ENCODE measurements at regions not wholly inside any gene's neighbourhood (a gene's known extent, or its start where the extent isn't known, plus 50 kb on each side); places are given as distances from the start of the nearest gene placed in this dataset.

DNA sequence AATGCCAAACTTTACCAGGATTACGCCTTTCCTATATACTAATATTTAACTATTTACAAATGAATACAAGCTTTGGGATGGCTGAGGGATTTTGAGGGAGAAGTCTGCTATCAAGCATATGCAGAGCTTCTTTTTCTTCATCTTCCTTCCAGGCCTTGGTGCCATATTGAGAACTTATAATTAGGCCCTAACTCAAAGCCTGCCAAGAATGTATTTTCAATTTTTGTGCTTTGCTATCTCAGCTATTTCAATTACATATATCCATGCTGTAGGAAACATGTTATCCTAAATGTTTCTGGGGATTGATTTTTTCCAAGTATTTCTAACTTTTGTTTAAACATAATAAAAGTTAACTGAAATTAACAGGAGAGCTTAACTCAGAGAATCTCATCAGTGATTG is 425.0 kb upstream of the GRM7 start:
- no peak for DNase-seq (ENCODE audit: low read depth)
- TF ChIP-seq, protein P1, sequence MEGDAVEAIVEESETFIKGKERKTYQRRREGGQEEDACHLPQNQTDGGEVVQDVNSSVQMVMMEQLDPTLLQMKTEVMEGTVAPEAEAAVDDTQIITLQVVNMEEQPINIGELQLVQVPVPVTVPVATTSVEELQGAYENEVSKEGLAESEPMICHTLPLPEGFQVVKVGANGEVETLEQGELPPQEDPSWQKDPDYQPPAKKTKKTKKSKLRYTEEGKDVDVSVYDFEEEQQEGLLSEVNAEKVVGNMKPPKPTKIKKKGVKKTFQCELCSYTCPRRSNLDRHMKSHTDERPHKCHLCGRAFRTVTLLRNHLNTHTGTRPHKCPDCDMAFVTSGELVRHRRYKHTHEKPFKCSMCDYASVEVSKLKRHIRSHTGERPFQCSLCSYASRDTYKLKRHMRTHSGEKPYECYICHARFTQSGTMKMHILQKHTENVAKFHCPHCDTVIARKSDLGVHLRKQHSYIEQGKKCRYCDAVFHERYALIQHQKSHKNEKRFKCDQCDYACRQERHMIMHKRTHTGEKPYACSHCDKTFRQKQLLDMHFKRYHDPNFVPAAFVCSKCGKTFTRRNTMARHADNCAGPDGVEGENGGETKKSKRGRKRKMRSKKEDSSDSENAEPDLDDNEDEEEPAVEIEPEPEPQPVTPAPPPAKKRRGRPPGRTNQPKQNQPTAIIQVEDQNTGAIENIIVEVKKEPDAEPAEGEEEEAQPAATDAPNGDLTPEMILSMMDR (IDR thresholded peaks at IDR 0.05; ENCODE audit: control insufficient read depth, extremely low read depth, insufficient read depth), result no peak
- no peak overlapping the region for H3K4me3 ChIP-seq (ENCODE audit: low read depth, low read length)

GRCh38 chr3:6437631-6438030 is 423.3 kb upstream of the GRM7 start:
- no peak overlapping the region for H3K4me3 ChIP-seq (ENCODE audit: low read depth, low read length)
- no peak for DNase-seq (ENCODE audit: low read depth)
- TF ChIP-seq, protein P1 (IDR thresholded peaks at IDR 0.05; ENCODE audit: control insufficient read depth, extremely low read depth, insufficient read depth), result no peak

DNA sequence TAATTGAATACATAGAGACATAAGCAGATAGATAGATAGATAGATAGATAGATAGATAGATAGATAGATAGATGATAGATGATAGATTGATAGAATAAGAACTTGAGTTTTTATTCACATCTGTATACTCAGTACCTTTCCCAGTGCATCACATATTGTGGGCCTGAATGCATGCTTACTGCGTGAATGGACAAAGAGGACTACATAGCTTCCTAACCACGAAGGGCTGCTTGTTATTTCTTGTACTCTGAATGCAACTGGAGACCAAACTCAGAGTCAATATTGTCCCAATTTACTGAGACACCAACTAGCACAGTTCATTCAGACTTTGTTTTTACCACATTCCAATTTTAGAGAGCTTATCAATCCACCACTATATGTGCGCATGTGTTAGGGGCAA is 422.9 kb upstream of the GRM7 start:
- TF ChIP-seq, protein P1 (IDR thresholded peaks at IDR 0.05; ENCODE audit: control insufficient read depth, extremely low read depth, insufficient read depth), result no peak
- no peak for DNase-seq (ENCODE audit: low read depth)

DNA sequence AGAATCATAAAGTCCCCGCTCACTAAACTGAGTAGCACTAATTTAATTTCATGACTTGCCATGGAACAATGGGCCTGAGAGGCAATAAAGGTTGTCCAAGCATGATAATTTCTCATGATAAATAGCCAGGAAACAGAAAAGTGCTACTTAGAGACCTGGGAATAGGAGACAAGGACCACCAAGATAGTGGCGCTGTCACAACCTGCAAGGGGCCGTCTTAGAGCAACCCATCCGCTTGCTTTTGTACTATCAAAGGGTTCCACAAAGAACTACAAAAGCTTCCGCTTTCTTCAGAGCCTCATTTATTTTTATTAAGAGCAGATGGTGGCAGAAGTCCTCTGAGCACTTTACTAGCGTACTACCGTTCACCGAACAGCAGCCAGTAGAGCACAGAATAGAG is 421.7 kb upstream of the GRM7 start:
- no peak overlapping the region for H3K4me3 ChIP-seq (ENCODE audit: low read depth, low read length)
- DNase-seq (ENCODE audit: low read depth), result no peak
- TF ChIP-seq, protein P1 (IDR thresholded peaks at IDR 0.05; ENCODE audit: control insufficient read depth, extremely low read depth, insufficient read depth), result no peak

More for the DNA sequence above, 422.9 kb upstream of the GRM7 start:
- no peak overlapping the region for H3K4me3 ChIP-seq (ENCODE audit: low read depth, low read length)

DNA sequence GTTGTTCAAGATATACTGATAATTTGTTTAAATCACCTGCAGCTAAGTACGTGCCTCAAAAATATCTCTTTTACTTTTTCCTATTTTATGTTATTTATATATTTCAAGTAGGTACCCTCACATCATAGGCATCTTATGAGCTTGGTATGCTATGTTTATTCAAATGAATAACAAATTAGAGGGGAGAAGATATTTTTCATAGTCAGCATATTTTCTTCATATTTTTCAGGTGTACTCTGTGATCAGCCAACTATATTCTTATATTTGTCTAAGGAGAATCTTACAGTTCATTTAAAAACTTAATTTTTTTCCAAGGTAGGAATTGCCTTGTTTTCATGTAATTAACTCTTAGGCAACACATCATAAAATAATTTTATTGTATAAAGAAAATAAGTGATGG is 421.1 kb upstream of the GRM7 start:
- DNase-seq (ENCODE audit: low read depth), result no peak
- no peak overlapping the region for H3K4me3 ChIP-seq (ENCODE audit: low read depth, low read length)
- TF ChIP-seq, protein P1 (IDR thresholded peaks at IDR 0.05; ENCODE audit: control insufficient read depth, extremely low read depth, insufficient read depth), result no peak

DNA sequence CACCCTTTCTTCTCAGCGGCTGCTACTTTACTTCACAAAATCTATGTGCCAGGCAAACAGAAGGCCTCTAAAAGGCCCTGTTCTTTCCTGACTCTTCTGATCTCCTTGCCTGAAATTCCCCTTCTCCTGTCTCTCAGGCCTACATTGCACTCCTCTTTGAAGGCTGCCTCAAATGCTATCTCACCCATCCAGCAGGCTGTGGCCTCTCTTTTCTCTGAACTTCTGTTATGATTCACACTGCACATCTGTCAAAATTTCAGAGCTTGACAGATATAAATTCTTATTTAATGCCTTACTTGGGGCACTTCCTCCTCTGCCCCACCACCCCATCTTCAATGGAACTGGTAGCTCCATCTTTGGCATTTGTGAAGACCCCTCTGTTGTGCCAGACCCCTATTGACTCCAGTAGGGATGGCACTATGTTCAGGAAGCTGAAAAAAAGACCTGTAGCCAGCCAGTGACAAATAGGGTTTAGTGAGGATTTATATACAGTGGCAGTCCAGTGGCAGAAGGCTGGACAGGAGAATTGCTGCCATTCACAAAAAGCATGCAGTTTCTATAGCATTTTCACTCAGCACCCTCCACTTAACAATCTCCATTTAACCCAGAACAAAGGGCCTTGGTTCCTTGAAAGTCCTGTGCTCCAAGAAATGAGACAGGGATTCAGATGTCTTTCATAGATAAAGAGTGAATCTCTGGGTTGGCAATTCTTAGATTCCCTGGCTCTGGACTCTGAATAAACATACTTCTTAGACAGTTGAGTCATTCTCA is 415.8 kb upstream of the GRM7 start:
- no peak overlapping the region for H3K4me3 ChIP-seq (ENCODE audit: low read depth, low read length)
- DNase-seq (ENCODE audit: low read depth), result no peak
- TF ChIP-seq, protein P1 (IDR thresholded peaks at IDR 0.05; ENCODE audit: control insufficient read depth, extremely low read depth, insufficient read depth), result no peak
